ENCODE measurements at regions not wholly inside any gene's neighbourhood (a gene's known extent, or its start where the extent isn't known, plus 50 kb on each side); places are given as distances from the start of the nearest gene placed in this dataset.
"Not testable (repeated sequence)": the region's sequence is repeated elsewhere in the genome, so short reads cannot be mapped to it uniquely, and the experiment has no call there.

DNA sequence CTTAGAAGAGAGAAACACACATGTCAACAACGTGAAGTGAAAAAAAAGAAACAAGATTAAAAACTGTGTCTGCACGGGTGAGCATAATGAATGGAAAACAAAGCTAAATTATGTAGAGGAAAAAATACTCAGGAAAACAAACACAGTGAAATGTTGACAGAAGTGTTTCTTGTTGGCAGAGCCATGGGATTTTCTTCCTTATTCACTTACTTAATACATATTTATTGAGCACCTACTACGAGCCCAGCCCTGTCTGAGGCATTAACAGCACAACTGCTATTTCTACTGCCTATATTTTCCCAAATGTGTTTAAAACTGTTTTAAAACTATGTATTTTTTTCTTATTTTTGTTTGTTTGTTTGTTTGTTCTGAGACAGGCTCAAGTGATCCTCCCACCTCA, 69.9 kb downstream of the DIO3 start:
- no peak overlapping the region for H3K9ac ChIP-seq (ENCODE audit: control insufficient read depth, insufficient read depth, low read length)
- 29% methylated on average over 3 of the region's 3 CpGs for WGBS (ENCODE audit: insufficient coverage, insufficient replicate concordance, low lambda C conversion rate, missing lambda C conversion rate)
- RAD21 ChIA-PET (ENCODE audit: unreplicated experiment): no interaction called here
- intact Hi-C loops (cut with micrococcal nuclease; ENCODE audit: unreplicated experiment): no loop called here
- CTCF ChIA-PET: interaction anchor here (1.0 to 1.3 kb wide), 2 partner anchors 10 to 781 kb away, joined by 3 read pairs; no protein-coding TSS in a partner anchor
- no peak for TF ChIP-seq MTA2 (IDR thresholded peaks at IDR 0.05; ENCODE audit: low read depth)
- no peak for TF ChIP-seq YY1 (IDR thresholded peaks at IDR 0.05; ENCODE audit: low read depth, low read length)
- TF ChIP-seq BACH1 (IDR thresholded peaks at IDR 0.05; ENCODE audit: borderline replicate concordance): no peak
- TF ChIP-seq, protein P1, sequence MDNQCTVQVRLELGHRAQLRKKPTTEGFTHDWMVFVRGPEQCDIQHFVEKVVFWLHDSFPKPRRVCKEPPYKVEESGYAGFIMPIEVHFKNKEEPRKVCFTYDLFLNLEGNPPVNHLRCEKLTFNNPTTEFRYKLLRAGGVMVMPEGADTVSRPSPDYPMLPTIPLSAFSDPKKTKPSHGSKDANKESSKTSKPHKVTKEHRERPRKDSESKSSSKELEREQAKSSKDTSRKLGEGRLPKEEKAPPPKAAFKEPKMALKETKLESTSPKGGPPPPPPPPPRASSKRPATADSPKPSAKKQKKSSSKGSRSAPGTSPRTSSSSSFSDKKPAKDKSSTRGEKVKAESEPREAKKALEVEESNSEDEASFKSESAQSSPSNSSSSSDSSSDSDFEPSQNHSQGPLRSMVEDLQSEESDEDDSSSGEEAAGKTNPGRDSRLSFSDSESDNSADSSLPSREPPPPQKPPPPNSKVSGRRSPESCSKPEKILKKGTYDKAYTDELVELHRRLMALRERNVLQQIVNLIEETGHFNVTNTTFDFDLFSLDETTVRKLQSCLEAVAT (IDR thresholded peaks at IDR 0.05): no peak
- no peak for TF ChIP-seq USF2 (IDR thresholded peaks at IDR 0.05; ENCODE audit: borderline replicate concordance, low read depth, low read length)
- no peak for TF ChIP-seq RAD21 (IDR thresholded peaks at IDR 0.05; ENCODE audit: insufficient read depth, low read depth, low read length)
- no peak for TF ChIP-seq MEF2A (IDR thresholded peaks at IDR 0.05; ENCODE audit: insufficient read depth, low read depth, low read length)
- ATAC-seq (no peak), DNase-seq (ENCODE audit: low read depth, low spot score) (no peak), FAIRE-seq (no peak)
- no peak overlapping the region for H3K27ac ChIP-seq (ENCODE audit: control insufficient read depth, insufficient read depth)
- H3K4me1 ChIP-seq (ENCODE audit: control insufficient read depth, insufficient read depth, low read length): no peaks in the 10 kb centered on the region
- in situ Hi-C loops (cut with MboI): loop anchor here (5.0 kb wide), 1 partner anchor 779 kb away; no protein-coding TSS in a partner anchor
- POLR2A ChIA-PET: no interaction called here
- no TSS peak for BruUV-seq (replicated peaks)
- H3K27me3 ChIP-seq (replicated peaks in 1 of 2; ENCODE audit: control insufficient read depth in 2 of 2, insufficient read depth in 2 of 2, low read length in 1 of 2): no peaks in the 10 kb centered on the region; a peak in 1 of 4 replicates
- H2AFZ ChIP-seq (ENCODE audit: control insufficient read depth, low read depth, low read length): no peak overlapping the region
- H3K4me3 ChIP-seq: no peak overlapping the region
- H4K20me1 ChIP-seq (ENCODE audit: control insufficient read depth, insufficient read depth): no peaks in the 10 kb centered on the region
- no peaks in the 10 kb centered on the region for H3K36me3 ChIP-seq (ENCODE audit: control insufficient read depth in 2 of 2, insufficient read depth in 2 of 2, low read length in 1 of 2)
- SMC1A ChIA-PET (ENCODE audit: uncharacterized antibody, unreplicated experiment): interaction anchor here (1.3 kb wide), 1 partner anchor 985 kb away, joined by 3 read pairs; no protein-coding TSS in a partner anchor
- no peaks in the 10 kb centered on the region for H3K79me2 ChIP-seq (ENCODE audit: control insufficient read depth, insufficient read depth, low read length)
- H3K9me3 ChIP-seq (replicated peaks; ENCODE audit: control insufficient read depth, insufficient read depth, low read length): no peaks in the 10 kb centered on the region
- H3K4me2 ChIP-seq (ENCODE audit: control insufficient read depth, insufficient read depth): no peak overlapping the region

DNA sequence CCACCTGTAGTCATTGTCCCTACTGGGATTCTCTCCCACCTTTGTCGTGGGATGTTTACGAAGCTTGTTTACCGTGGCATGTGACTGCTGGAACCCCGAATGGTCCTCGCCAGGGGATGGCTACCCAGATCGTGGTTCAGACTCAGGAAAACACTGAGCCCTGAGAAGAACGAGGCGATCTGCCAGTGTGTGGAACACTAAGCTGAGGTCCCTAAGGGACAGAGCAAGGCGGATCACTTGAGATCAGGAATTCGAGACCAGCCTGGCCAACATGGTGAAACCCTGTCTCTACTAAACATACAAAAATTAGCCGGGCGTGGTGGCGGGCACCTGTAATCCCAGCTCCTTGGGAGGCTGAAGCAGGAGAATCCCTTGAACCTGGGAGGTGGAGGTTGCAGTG, 70.7 kb downstream of the DIO3 start:
- in situ Hi-C loops (cut with MboI): loop anchor here (5.0 kb wide), 1 partner anchor 780 kb away; no protein-coding TSS in a partner anchor
- ATAC-seq; RAD21 ChIA-PET (ENCODE audit: unreplicated experiment); H3K36me3 ChIP-seq (ENCODE audit: control insufficient read depth in 2 of 2, insufficient read depth in 2 of 2, low read length in 1 of 2); intact Hi-C loops (cut with micrococcal nuclease; ENCODE audit: unreplicated experiment); POLR2A ChIA-PET; DNase-seq (ENCODE audit: low read depth, low spot score); FAIRE-seq; H3K9me3 ChIP-seq (replicated peaks; ENCODE audit: control insufficient read depth, insufficient read depth, low read length); H3K27ac ChIP-seq (ENCODE audit: control insufficient read depth, insufficient read depth); H3K9ac ChIP-seq (ENCODE audit: control insufficient read depth, insufficient read depth, low read length); BruUV-seq (replicated peaks); H3K4me1 ChIP-seq (ENCODE audit: control insufficient read depth, insufficient read depth, low read length); H3K4me3 ChIP-seq; CTCF ChIA-PET; H4K20me1 ChIP-seq (ENCODE audit: control insufficient read depth, insufficient read depth); H3K4me2 ChIP-seq (ENCODE audit: control insufficient read depth, insufficient read depth); H3K79me2 ChIP-seq (ENCODE audit: control insufficient read depth, insufficient read depth, low read length); H2AFZ ChIP-seq (ENCODE audit: control insufficient read depth, low read depth, low read length); H3K27me3 ChIP-seq (replicated peaks in 1 of 2; ENCODE audit: control insufficient read depth in 2 of 2, insufficient read depth in 2 of 2, low read length in 1 of 2): not testable (repeated sequence)
- SMC1A ChIA-PET (ENCODE audit: uncharacterized antibody, unreplicated experiment): interaction anchor here (1.3 kb wide), 1 partner anchor 986 kb away, joined by 3 read pairs; no protein-coding TSS in a partner anchor
- WGBS (ENCODE audit: insufficient coverage, insufficient replicate concordance, low lambda C conversion rate, missing lambda C conversion rate): 49% methylated on average over 13 of the region's 13 CpGs

All from GM12878 (cell line).